Neural cell (in vitro differentiated cells): ENCODE measurements at regions not wholly inside any gene's neighbourhood (a gene's known extent, or its start where the extent isn't known, plus 50 kb on each side); places are given as distances from the start of the nearest gene placed in this dataset.

Experiments
- CTCF ChIP-seq: fragments of 450-650 bp; IDR thresholded peaks from 2 replicates; pipeline ENCODE4 v1.5.1; 2014; ENCODE audit warnings: antibody characterized with exemption, mild to moderate bottlenecking, moderate library complexity; ENCODE audit not compliant: poor library complexity, severe bottlenecking
- POLR2AphosphoS5 ChIP-seq: IDR thresholded peaks from 2 replicates; pipeline ENCODE4 v1.6.1; 2012

DNA sequence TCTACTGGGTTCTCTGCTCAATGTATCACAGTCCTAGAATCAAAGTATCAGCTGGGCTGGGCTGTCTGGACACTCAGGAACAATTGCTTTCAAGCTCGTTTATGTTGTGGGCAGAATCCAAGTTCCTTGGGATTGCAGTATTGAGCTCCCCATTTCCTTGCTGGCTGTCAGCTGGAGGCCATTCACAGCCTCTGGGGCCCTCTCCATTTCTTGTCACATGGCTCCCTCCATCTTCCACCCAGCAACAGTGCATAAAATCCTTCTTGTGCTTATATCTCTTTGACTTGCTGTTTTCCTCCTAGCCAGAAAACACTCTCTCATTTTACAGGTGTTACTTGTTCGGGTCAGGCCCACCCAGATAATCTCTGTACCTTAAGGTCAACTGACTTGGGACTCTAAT is 363.5 kb downstream of the IGSF11 start:
- TF ChIP-seq POLR2AphosphoS5 (no peak), CTCF (peak; percentile 23)
